ENCODE measurements at regions not wholly inside any gene's neighbourhood (a gene's known extent, or its start where the extent isn't known, plus 50 kb on each side); places are given as distances from the start of the nearest gene placed in this dataset.

GRCh38 chr3:84683493-84683892, 275.3 kb upstream of the CADM2 start:
- TF ChIP-seq CTCF (IDR thresholded peaks at IDR 0.05) (no peak), POLR2A (IDR thresholded peaks at IDR 0.05) (no peak)
